GM21360 (cell line): ENCODE measurements at regions not wholly inside any gene's neighbourhood (a gene's known extent, or its start where the extent isn't known, plus 50 kb on each side); places are given as distances from the start of the nearest gene placed in this dataset.

Experiments used
- ATAC-seq: cut with Tn5 transposase; IDR thresholded peaks from one replicate; pipeline ENCODE4 v1.9.1; 2021; ENCODE audit warnings: mild to moderate bottlenecking, moderate library complexity; ENCODE audit not compliant: unreplicated experiment

GRCh38 chr3:72153477-72154314, 368.7 kb upstream of the PROK2 start:
- ATAC-seq, result no peak

- ATAC-seq, result no peak
These were observed 367.9 kb upstream of the PROK2 start for GRCh38 chr3:72152551-72153476.

- ATAC-seq, result no peak
These were observed 366.7 kb upstream of the PROK2 start for GRCh38 chr3:72151465-72152238.

- ATAC-seq, result no peak
These were observed 365.9 kb upstream of the PROK2 start for GRCh38 chr3:72150634-72151412.

- ATAC-seq, result no peak
These were observed 364.8 kb upstream of the PROK2 start for GRCh38 chr3:72149645-72150300.

DNA sequence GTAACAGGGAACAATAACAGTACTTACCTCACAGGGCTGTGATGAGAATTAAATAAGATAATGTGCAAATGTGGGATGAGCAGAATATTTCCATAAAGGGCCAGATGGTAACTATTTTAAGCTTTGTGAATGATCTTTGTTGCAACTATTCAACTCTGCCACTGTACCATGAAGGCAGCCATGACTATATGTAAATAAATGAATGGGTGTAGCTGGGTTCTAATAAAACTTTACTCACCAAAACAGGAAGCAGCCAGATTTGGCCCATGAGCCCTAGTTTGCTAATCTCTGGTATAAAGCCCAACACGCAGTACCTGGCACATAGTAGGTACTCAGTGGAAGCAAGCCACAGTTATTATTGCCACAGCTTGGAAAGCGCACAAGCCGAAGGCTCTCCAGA, 362.7 kb upstream of the PROK2 start:
- no peak for ATAC-seq

DNA sequence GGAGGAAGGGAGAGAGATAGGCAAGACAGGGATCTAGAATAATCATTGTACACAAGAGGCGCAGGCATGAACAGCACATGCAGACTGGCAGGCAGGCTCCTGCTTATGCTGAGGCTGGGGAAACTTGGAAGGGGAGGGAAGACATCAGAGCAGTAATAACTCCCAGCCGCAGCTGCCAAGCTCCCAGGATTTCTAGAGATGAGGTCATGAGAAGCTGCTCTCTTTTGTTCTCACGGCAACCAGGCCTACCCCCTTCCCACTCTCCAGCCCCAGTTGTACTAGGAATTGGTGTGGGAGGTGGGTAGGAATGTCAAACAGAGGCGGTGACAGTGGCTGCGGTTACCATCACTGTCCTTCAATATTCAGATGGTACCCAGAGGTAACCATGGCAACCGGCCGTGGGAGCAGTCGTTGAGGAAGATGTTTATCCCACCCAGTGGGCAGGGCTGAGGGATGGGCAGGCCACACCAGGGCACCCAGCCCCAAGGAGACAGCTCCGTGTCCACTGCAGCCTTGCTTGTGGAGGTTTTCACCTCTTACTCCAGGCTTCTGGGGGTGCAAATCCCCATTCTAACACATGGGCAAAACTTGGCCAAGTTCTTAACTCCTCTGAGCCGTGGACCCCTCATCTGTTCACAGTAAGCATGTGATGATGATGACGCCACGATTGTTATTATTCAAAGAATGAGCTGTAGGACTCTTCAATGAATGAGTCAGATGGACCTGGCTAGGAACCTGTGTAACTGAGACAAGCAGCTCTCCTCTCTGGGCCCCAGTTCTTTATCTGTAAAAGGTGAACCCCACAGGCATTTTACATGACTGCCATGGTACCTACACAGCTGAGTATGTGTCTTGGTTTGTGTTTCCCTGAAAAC, 360.8 kb upstream of the PROK2 start:
- no peak for ATAC-seq

- peak; percentile 89 for ATAC-seq
These were observed 360.0 kb upstream of the PROK2 start for GRCh38 chr3:72144773-72145505.

DNA sequence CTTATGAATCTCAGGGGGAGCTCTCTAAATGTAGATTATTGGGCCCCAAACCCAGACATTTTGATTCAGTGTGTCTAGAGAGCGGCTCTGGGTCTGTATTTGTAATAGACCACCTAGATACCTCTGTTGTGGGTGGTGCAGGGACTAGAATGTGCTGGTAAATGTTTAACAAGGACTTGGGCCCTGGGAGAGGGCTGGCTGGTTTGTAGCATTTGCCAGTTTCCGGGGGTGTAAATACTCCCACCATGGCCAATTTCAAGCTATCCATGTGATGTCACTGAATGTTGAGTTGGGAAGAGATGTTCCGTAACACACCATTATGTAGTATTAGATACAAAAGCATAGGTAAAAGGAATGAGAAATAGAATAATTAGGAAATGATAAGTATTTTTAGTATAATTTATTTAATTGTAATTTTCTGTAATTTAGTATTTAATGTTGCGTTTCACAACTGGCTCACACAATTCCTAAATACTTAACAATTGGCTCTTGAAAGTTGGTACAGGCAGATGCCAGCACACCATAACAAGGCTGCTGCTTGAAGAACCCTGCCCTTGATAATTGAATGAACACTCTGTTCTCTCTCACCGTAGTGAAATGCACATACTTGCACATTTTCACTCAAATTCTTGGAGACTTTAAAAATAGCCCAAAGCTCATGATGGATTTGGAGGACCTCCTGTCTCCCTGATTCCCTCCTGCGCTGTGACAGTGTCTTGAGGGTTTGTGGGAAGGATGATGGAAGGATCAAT, 359.2 kb upstream of the PROK2 start:
- no peak for ATAC-seq

- ATAC-seq, result no peak
These were observed 358.4 kb upstream of the PROK2 start for GRCh38 chr3:72143322-72143721.

DNA sequence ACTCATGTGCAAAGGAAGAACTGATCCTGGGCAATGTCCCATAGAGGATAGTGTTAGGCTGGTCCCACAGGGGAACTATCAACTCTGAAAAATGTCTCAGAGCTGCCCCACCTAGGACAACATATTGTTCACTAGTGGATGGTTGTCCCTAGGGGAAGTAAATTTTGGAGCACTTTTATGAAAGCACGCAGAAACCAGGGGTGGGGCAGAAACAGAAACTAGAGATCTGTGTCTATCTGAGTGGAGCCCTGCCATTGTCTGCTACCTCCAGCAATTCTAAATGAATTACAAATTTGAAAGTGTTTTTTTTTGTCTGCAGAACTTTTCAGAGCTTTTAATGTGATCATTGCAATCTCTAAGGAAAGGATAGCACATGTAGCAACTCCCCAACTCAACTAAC, 357.1 kb upstream of the PROK2 start:
- no peak for ATAC-seq

GRCh38 chr3:72141264-72141663, 356.3 kb upstream of the PROK2 start:
- ATAC-seq, result no peak

GRCh38 chr3:72139316-72139715, 354.4 kb upstream of the PROK2 start:
- ATAC-seq, result no peak

- ATAC-seq, result no peak
These were observed 353.2 kb upstream of the PROK2 start for GRCh38 chr3:72137865-72138861.

DNA sequence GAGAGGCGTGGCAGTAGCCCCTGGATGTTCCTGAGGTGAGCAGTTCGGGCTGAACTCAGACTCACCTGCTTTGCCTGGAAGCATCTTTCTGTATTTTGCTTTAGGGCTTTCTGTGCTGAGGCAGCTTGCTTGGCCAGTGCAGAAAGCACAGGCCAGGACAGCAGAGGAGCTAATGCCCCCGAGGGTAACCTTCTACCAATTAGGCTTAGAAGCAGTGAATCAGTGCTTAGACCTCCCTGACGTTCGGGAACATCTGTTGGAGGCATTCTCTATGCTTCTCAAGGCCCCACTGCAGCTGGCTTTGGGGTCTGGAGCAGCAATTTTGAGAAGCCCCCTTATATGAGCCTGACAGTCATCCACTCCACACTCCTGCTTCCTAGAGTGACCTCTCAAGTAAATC, 350.7 kb upstream of the PROK2 start:
- ATAC-seq, result no peak

- peak; percentile 65 for ATAC-seq
These were observed 350.1 kb upstream of the PROK2 start for GRCh38 chr3:72134989-72135451.
